GM23248 (cell line): ENCODE measurements at regions not wholly inside any gene's neighbourhood (a gene's known extent, or its start where the extent isn't known, plus 50 kb on each side); places are given as distances from the start of the nearest gene placed in this dataset.
"Not testable (repeated sequence)": the region's sequence is repeated elsewhere in the genome, so short reads cannot be mapped to it uniquely, and the experiment has no call there.

Experiments
- DNase-seq: peaks from one replicate; pipeline ENCODE4 v3.0.0-alpha.2; 2015
- H2AFZ ChIP-seq: fragments of 200-600 bp; sonication (generic); 2 replicates; pipeline ENCODE4 v1.6.1; 2016; ENCODE audit warnings: antibody characterized with exemption
- H3F3A ChIP-seq: fragments of 200-600 bp; sonication (generic); 2 replicates; pipeline ENCODE4 v1.6.1; 2016; ENCODE audit warnings: mild to moderate bottlenecking, antibody characterized with exemption, mixed run types; ENCODE audit not compliant: insufficient read depth
- H3K27ac ChIP-seq: fragments of 200-600 bp; sonication (generic); 2 replicates; pipeline ENCODE4 v1.5.1; 2016; ENCODE audit warnings: mild to moderate bottlenecking
- H3K27me3 ChIP-seq: fragments of 200-600 bp; sonication (generic); replicated peaks from 2 replicates; pipeline ENCODE4 v1.6.1; 2016; ENCODE audit warnings: mild to moderate bottlenecking; ENCODE audit not compliant: insufficient read depth
- H3K36me3 ChIP-seq: fragments of 200-600 bp; sonication (generic); 2 replicates; pipeline ENCODE4 v1.6.1; 2016; ENCODE audit warnings: low read depth, mild to moderate bottlenecking
- H3K4me1 ChIP-seq: fragments of 200-600 bp; sonication (generic); 2 replicates; pipeline ENCODE4 v1.6.1; 2016; ENCODE audit warnings: mild to moderate bottlenecking; ENCODE audit not compliant: insufficient read depth
- H3K4me2 ChIP-seq: fragments of 200-600 bp; sonication (generic); one replicate; pipeline ENCODE4 v1.6.1; 2016; ENCODE audit warnings: mild to moderate bottlenecking; ENCODE audit not compliant: unreplicated experiment
- H3K4me3 ChIP-seq: fragments of 200-600 bp; sonication (generic); 2 replicates; pipeline ENCODE4 v1.5.1; 2016; ENCODE audit warnings: mild to moderate bottlenecking
- H3K79me2 ChIP-seq: fragments of 200-600 bp; sonication (generic); 2 replicates; pipeline ENCODE4 v1.6.1; 2016; ENCODE audit warnings: mild to moderate bottlenecking; ENCODE audit not compliant: insufficient read depth
- H3K9ac ChIP-seq: fragments of 200-600 bp; sonication (generic); 2 replicates; pipeline ENCODE4 v1.6.1; 2016; ENCODE audit warnings: mild to moderate bottlenecking
- H3K9me2 ChIP-seq: fragments of 200-600 bp; sonication (generic); 2 replicates; pipeline ENCODE4 v1.6.1; 2016; ENCODE audit warnings: mixed run types, mild to moderate bottlenecking, moderate library complexity; ENCODE audit not compliant: insufficient read depth
- H3K9me3 ChIP-seq: fragments of 200-600 bp; sonication (generic); one replicate; pipeline ENCODE4 v1.6.1; 2017; ENCODE audit warnings: low read depth
- H4K20me1 ChIP-seq: fragments of 200-600 bp; sonication (generic); 2 replicates; pipeline ENCODE4 v1.6.0; 2016; ENCODE audit not compliant: insufficient read depth
- EZH2 ChIP-seq: fragments of 200-600 bp; sonication (generic); IDR thresholded peaks from 2 replicates; pipeline ENCODE4 v1.6.1; 2018; ENCODE audit warnings: antibody characterized with exemption, mild to moderate bottlenecking; ENCODE audit not compliant: insufficient read depth, poor library complexity, severe bottlenecking
- EZH2phosphoT487 ChIP-seq: fragments of 200-600 bp; sonication (generic); IDR thresholded peaks from 2 replicates; pipeline ENCODE4 v1.6.1; 2018; ENCODE audit warnings: antibody characterized with exemption, moderate library complexity, mild to moderate bottlenecking, low read depth; ENCODE audit not compliant: insufficient read depth
- WGBS, 2 experiments: methylation state at CpG; one replicate each; pipeline ENCODE4 v1.1.6; 2015 to 2017; ENCODE audit warnings: low lambda C conversion rate in 2 of 2, low coverage in 1 of 2; ENCODE audit errors: missing lambda C conversion rate in 2 of 2; 5-methylcytosine and 5-hydroxymethylcytosine counted together
- in situ Hi-C: fragments of 300-500 bp; cut with MboI; formaldehyde crosslinking; loops from 2 replicates; pipeline ENCODE4 v1.15.0; 2020

DNA sequence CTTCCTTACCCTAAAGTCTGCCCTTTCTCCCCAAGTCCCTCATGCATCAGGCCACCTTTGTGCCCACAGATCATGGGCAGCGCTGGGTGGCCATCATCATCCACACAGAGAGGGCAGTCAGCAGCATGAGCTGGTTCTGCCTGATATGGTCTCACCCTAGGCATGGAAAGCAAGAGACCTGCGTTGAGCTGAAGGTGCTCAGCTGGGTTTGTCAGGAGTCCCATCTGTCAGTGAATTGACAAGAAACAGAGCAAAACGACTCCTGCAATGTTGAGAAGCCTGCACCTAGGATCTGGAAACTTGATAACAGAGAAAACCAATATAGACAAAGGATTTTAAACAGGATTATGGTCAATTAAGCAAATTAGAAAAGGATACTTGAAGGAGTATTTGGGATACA is 242.7 kb upstream of the PRSS1 start:
- 40 to 47% methylated on average over 3 of the region's 3 CpGs for WGBS, 2 experiments
- TF ChIP-seq EZH2phosphoT487 (no peak), EZH2 (no peak)
- Histone ChIP-seq H3K79me2 (no peaks in the 10 kb centered on the region), H3K27ac (no peak overlapping the region), H3K4me1 (no peaks in the 10 kb centered on the region), H2AFZ (no peak overlapping the region), H3K36me3 (no peaks in the 10 kb centered on the region), H3K4me3 (no peak overlapping the region), H3K9ac (no peak overlapping the region), H3K9me3 (no peaks in the 10 kb centered on the region), H3K4me2 (no peak overlapping the region), H3K9me2 (no peaks in the 10 kb centered on the region), H4K20me1 (no peaks in the 10 kb centered on the region), H3K27me3 (peaks cover 55% of the 10 kb centered on the region), H3F3A (no peaks in the 10 kb centered on the region)
- in situ Hi-C loops, result no loop called here
- DNase-seq, result no peak

DNA sequence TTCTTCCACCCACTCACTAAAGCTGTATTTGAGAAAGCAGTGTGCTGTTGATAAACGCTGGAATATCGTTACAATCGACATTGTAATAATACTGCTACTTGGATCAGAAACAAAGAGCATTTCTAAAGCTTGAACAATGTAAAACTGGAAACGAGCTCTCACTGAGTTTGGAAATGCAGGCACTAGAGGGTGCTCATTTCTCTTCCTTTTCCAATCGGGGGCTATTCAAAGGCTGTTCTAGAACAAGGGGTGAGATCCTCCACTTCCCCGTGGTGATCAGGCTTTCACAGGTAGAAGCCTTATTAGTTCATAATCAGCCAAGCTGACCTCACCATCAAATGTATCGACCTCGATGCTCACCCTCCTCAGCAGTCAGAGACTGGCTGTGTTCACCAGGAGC is 245.3 kb upstream of the PRSS1 start:
- H3K27ac ChIP-seq, H2AFZ ChIP-seq, H3K4me1 ChIP-seq, H3K36me3 ChIP-seq, H3K9ac ChIP-seq, H3K4me2 ChIP-seq, H4K20me1 ChIP-seq, H3F3A ChIP-seq, H3K4me3 ChIP-seq, H3K79me2 ChIP-seq, H3K9me2 ChIP-seq, in situ Hi-C loops, H3K9me3 ChIP-seq, DNase-seq: not testable (repeated sequence)
- H3K27me3 ChIP-seq, result peaks cover 54% of the 10 kb centered on the region
- WGBS, 2 experiments, result 5 to 7% methylated on average over 7 to 8 of the region's 8 CpGs

DNA sequence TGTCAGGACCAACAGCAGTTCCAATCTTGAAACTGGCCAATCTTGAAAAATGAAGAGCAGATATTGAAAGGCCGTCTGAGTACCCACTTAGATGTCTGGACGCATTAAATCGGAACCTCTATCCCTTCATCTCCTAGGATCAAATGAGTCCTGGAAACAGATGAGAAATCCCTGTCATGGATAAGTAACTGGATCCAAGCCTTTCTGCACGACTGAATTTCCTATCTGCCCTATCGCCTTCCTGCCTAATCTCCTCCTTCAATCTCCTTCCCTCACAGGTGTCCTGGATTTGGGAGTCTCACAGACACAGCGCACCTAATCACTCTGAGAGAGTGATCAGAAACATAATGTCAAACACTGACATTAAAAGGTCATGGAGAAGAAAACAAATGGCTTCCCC is 245.2 kb upstream of the PRSS58 start:
- H3K4me3 ChIP-seq, result no peak overlapping the region
- H3K9me2 ChIP-seq, result no peaks in the 10 kb centered on the region
- WGBS, 2 experiments, result 48 to 50% methylated on average over 6 of the region's 6 CpGs
- no peaks in the 10 kb centered on the region for H3K36me3 ChIP-seq
- in situ Hi-C loops, result no loop called here
- no peak overlapping the region for H3K27ac ChIP-seq
- no peaks in the 10 kb centered on the region for H3K9me3 ChIP-seq
- H3F3A ChIP-seq, result no peaks in the 10 kb centered on the region
- H3K79me2 ChIP-seq, result no peaks in the 10 kb centered on the region
- no peak overlapping the region for H3K4me2 ChIP-seq
- H3K4me1 ChIP-seq, result no peaks in the 10 kb centered on the region
- TF ChIP-seq EZH2, result no peak
- TF ChIP-seq EZH2phosphoT487, result no peak
- DNase-seq, result no peak
- H3K27me3 ChIP-seq, result peaks cover 63% of the 10 kb centered on the region
- H4K20me1 ChIP-seq, result no peaks in the 10 kb centered on the region
- H3K9ac ChIP-seq, result no peak overlapping the region
- H2AFZ ChIP-seq, result no peak overlapping the region

DNA sequence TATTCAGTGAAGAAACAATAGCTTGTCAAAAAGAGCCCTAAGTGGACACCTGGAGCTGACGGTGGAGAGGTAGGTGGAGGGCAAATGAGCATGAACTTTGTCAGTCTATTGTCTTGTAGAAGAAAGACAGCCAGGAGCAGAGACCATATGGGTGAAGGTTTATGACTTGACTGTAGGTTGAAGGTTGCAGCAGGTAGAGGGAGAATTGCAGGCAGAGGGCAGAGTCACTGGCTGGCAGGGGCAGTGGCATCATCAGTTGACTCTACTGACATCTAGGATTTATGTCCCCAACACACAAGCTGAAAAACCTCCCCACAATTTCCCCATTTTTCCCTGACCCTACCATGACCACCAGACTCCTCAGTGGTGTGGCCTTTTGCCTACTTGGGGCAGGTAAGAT is 243.6 kb upstream of the PRSS58 start:
- H2AFZ ChIP-seq, result no peak overlapping the region
- H3K4me1 ChIP-seq, result no peaks in the 10 kb centered on the region
- in situ Hi-C loops, result no loop called here
- H3K9me3 ChIP-seq, result no peaks in the 10 kb centered on the region
- no peak overlapping the region for H3K4me3 ChIP-seq
- WGBS, 2 experiments, result 19 to 21% methylated on average over 1 of the region's 1 CpG
- no peak overlapping the region for H3K4me2 ChIP-seq
- DNase-seq, result no peak
- no peak overlapping the region for H3K9ac ChIP-seq
- peaks cover 76% of the 10 kb centered on the region for H3K27me3 ChIP-seq
- H4K20me1 ChIP-seq, result no peaks in the 10 kb centered on the region
- TF ChIP-seq EZH2 (no peak), EZH2phosphoT487 (no peak)
- no peaks in the 10 kb centered on the region for H3F3A ChIP-seq
- H3K36me3 ChIP-seq, result no peaks in the 10 kb centered on the region
- H3K79me2 ChIP-seq, result no peaks in the 10 kb centered on the region
- no peaks in the 10 kb centered on the region for H3K9me2 ChIP-seq
- H3K27ac ChIP-seq, result no peak overlapping the region

DNA sequence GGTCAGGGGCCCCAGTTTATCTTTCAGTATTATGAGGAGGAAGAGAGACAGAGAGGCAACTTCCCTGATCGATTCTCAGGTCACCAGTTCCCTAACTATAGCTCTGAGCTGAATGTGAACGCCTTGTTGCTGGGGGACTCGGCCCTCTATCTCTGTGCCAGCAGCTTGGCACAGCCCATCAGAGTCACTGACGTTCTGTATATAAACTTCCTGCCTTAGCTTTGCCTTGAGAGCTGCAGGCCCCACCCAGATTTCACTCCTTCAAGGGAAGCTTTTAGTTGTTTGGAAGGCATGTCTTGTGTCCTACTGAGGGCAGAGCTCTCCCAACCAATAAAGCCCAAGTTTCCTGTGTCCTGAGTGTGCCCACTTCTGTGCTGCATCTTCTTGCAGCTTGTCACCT is 242.5 kb upstream of the PRSS58 start:
- Histone ChIP-seq H3K9me2 (no peaks in the 10 kb centered on the region), H2AFZ (no peak overlapping the region), H3K4me2 (no peak overlapping the region), H4K20me1 (no peaks in the 10 kb centered on the region), H3K79me2 (no peaks in the 10 kb centered on the region), H3K9ac (no peak overlapping the region), H3K4me3 (no peak overlapping the region), H3K27me3 (peaks cover 70% of the 10 kb centered on the region), H3K4me1 (no peaks in the 10 kb centered on the region), H3F3A (no peaks in the 10 kb centered on the region), H3K9me3 (no peaks in the 10 kb centered on the region), H3K36me3 (no peaks in the 10 kb centered on the region), H3K27ac (no peak overlapping the region)
- DNase-seq, result no peak
- 11 to 13% methylated on average over 4 of the region's 4 CpGs for WGBS, 2 experiments
- in situ Hi-C loops, result no loop called here
- TF ChIP-seq EZH2phosphoT487 (no peak), EZH2 (no peak)
